BE2C (cell line): ENCODE measurements at regions not wholly inside any gene's neighbourhood (a gene's known extent, or its start where the extent isn't known, plus 50 kb on each side); places are given as distances from the start of the nearest gene placed in this dataset.

Experiments used
- DNase-seq: peaks from one replicate; pipeline ENCODE4 v3.0.0-alpha.2; 2020
- H3K27me3 ChIP-seq: fragments of 250-450 bp; sonication (Bioruptor Pico); 2 replicates; pipeline ENCODE4 v1.5.1; 2020; ENCODE audit warnings: mild to moderate bottlenecking
- H3K36me3 ChIP-seq: fragments of 250-450 bp; sonication (Bioruptor Pico); 2 replicates; pipeline ENCODE4 v1.5.1; 2020; ENCODE audit warnings: mild to moderate bottlenecking
- H3K4me1 ChIP-seq: fragments of 250-450 bp; sonication (Bioruptor Pico); 2 replicates; pipeline ENCODE4 v1.5.1; 2020
- H3K4me3 ChIP-seq: 2 replicates; pipeline ENCODE4 v1.5.1; 2011; ENCODE audit warnings: low read depth, low read length
- H3K9me3 ChIP-seq: fragments of 250-450 bp; sonication (Bioruptor Pico); 2 replicates; pipeline ENCODE4 v1.5.1; 2020
- CTCF ChIP-seq: IDR thresholded peaks from 2 replicates; pipeline ENCODE4 v1.5.1; 2012; ENCODE audit warnings: mild to moderate bottlenecking, low read depth, low read length

GRCh38 chr3:113111011-113111707, 100.2 kb upstream of the BOC start:
- no peaks in the 10 kb centered on the region for H3K36me3 ChIP-seq
- H3K4me3 ChIP-seq = no peak overlapping the region
- H3K4me1 ChIP-seq = no peaks in the 10 kb centered on the region
- no peak for DNase-seq
- no peak for TF ChIP-seq CTCF
- no peaks in the 10 kb centered on the region for H3K27me3 ChIP-seq
- no peaks in the 10 kb centered on the region for H3K9me3 ChIP-seq

- no peaks in the 10 kb centered on the region for H3K9me3 ChIP-seq
- no peak for TF ChIP-seq CTCF
- no peak for DNase-seq
These were observed 98.0 kb upstream of the BOC start for GRCh38 chr3:113113361-113113760.

GRCh38 chr3:113117511-113118234, 93.7 kb upstream of the BOC start:
- no peaks in the 10 kb centered on the region for H3K4me1 ChIP-seq
- DNase-seq = no peak
- no peaks in the 10 kb centered on the region for H3K36me3 ChIP-seq
- no peak for TF ChIP-seq CTCF
- no peak overlapping the region for H3K4me3 ChIP-seq
- no peaks in the 10 kb centered on the region for H3K9me3 ChIP-seq
- no peaks in the 10 kb centered on the region for H3K27me3 ChIP-seq

More at GRCh38 chr3:113113361-113113760, 98.0 kb upstream of the BOC start:
- Histone ChIP-seq H3K27me3 (no peaks in the 10 kb centered on the region), H3K4me1 (no peaks in the 10 kb centered on the region), H3K36me3 (no peaks in the 10 kb centered on the region), H3K4me3 (no peak overlapping the region)

- no peak overlapping the region for H3K4me3 ChIP-seq
- no peaks in the 10 kb centered on the region for H3K36me3 ChIP-seq
- no peaks in the 10 kb centered on the region for H3K4me1 ChIP-seq
- H3K27me3 ChIP-seq = no peaks in the 10 kb centered on the region
- H3K9me3 ChIP-seq = no peaks in the 10 kb centered on the region
- TF ChIP-seq CTCF = no peak
- DNase-seq = no peak
These were observed 93.0 kb upstream of the BOC start for GRCh38 chr3:113118336-113118735.

- H3K4me1 ChIP-seq = no peaks in the 10 kb centered on the region
- no peak overlapping the region for H3K4me3 ChIP-seq
- TF ChIP-seq CTCF = no peak
- DNase-seq = no peak
- no peaks in the 10 kb centered on the region for H3K27me3 ChIP-seq
- no peaks in the 10 kb centered on the region for H3K9me3 ChIP-seq
- no peaks in the 10 kb centered on the region for H3K36me3 ChIP-seq
These were observed 87.0 kb upstream of the BOC start for GRCh38 chr3:113124256-113124830.

- DNase-seq = no peak
- no peak for TF ChIP-seq CTCF
- H3K9me3 ChIP-seq = no peaks in the 10 kb centered on the region
These were observed 85.4 kb upstream of the BOC start for GRCh38 chr3:113125951-113126350.

More at GRCh38 chr3:113125951-113126350, 85.4 kb upstream of the BOC start:
- Histone ChIP-seq H3K27me3 (no peaks in the 10 kb centered on the region), H3K36me3 (no peaks in the 10 kb centered on the region), H3K4me1 (no peaks in the 10 kb centered on the region), H3K4me3 (no peak overlapping the region)
